AG08395 (cell line): ENCODE measurements at regions not wholly inside any gene's neighbourhood (a gene's known extent, or its start where the extent isn't known, plus 50 kb on each side); places are given as distances from the start of the nearest gene placed in this dataset.
"Not testable (repeated sequence)": the region's sequence is repeated elsewhere in the genome, so short reads cannot be mapped to it uniquely, and the experiment has no call there.

Experiments used
- DNase-seq: peaks from one replicate; pipeline ENCODE4 v3.0.0; 2012; ENCODE audit warnings: mixed read lengths, low spot score

GRCh38 chr4:173475751-173476150, 54.3 kb downstream of the HAND2 start:
- no peak for DNase-seq

- no peak for DNase-seq
Observed at GRCh38 chr4:173469622-173470021, 60.4 kb downstream of the HAND2 start.

GRCh38 chr4:173468314-173468713, 61.7 kb downstream of the HAND2 start:
- no peak for DNase-seq

- no peak for DNase-seq
Observed at GRCh38 chr4:173466101-173466500, 63.9 kb downstream of the HAND2 start.

- no peak for DNase-seq
Observed at GRCh38 chr4:173464481-173464880, 65.5 kb downstream of the HAND2 start.

- DNase-seq: no peak
Observed at GRCh38 chr4:173463816-173464215, 64.9 kb upstream of the SCRG1 start.

- no peak for DNase-seq
Observed at GRCh38 chr4:173461170-173461569, 62.3 kb upstream of the SCRG1 start.

GRCh38 chr4:173459857-173460256, 60.9 kb upstream of the SCRG1 start:
- DNase-seq: no peak

- DNase-seq: no peak
Observed at GRCh38 chr4:173457893-173458292, 59.0 kb upstream of the SCRG1 start.

GRCh38 chr4:173451435-173451834, 52.5 kb upstream of the SCRG1 start:
- not testable (repeated sequence) for DNase-seq

- DNase-seq: peak; percentile 8
Observed at GRCh38 chr4:173450281-173450680, 51.4 kb upstream of the SCRG1 start.

- no peak for DNase-seq
Observed at GRCh38 chr4:173449380-173449717, 50.4 kb upstream of the SCRG1 start.

- DNase-seq: peak; percentile 22
Observed at GRCh38 chr4:173448608-173449379, 49.9 kb upstream of the SCRG1 start.
